SK-N-SH treated with all-trans-retinoic acid at 6 μM for 48 hours (cell line): ENCODE measurements at regions not wholly inside any gene's neighbourhood (a gene's known extent, or its start where the extent isn't known, plus 50 kb on each side); places are given as distances from the start of the nearest gene placed in this dataset.

Source experiments
- ATAC-seq: fragments of 200-7000 bp; cut with Tn5 transposase; 3 replicates; pipeline ENCODE4 v1.9.1; 2020; ENCODE audit warnings: mild to moderate bottlenecking, moderate library complexity
- ARNTL ChIP-seq: fragments of 450-650 bp; formaldehyde crosslinking; IDR thresholded peaks from 2 replicates; pipeline ENCODE4 v1.5.0; 2020; ENCODE audit warnings: low read depth, mild to moderate bottlenecking, moderate library complexity, borderline replicate concordance
- BACH2 ChIP-seq: fragments of 250-450 bp; sonication (Bioruptor Pico); IDR thresholded peaks from 2 replicates; pipeline ENCODE4 v1.9.0; 2021; ENCODE audit warnings: mild to moderate bottlenecking, borderline replicate concordance
- CSDC2 ChIP-seq: fragments of 250-450 bp; sonication (Bioruptor Pico); IDR thresholded peaks from 2 replicates; pipeline ENCODE4 v1.5.0; 2020; ENCODE audit warnings: mild to moderate bottlenecking, moderate library complexity
- GLIS3 ChIP-seq: fragments of 250-450 bp; sonication (Bioruptor Pico); IDR thresholded peaks from 2 replicates; pipeline ENCODE4 v1.5.0; 2020; ENCODE audit warnings: mild to moderate bottlenecking, moderate library complexity
- ISL1 ChIP-seq: fragments of 250-450 bp; sonication (Bioruptor Pico); IDR thresholded peaks from 2 replicates; pipeline ENCODE4 v2.1.2; 2022; ENCODE audit warnings: mild to moderate bottlenecking, moderate library complexity
- OSR1 ChIP-seq: fragments of 250-450 bp; sonication (Bioruptor Pico); IDR thresholded peaks from 2 replicates; pipeline ENCODE4 v1.8.0; 2022; ENCODE audit warnings: moderate library complexity, mild to moderate bottlenecking, inconsistent platforms
- PPARA ChIP-seq: fragments of 250-450 bp; sonication (Bioruptor Pico); IDR thresholded peaks from 2 replicates; pipeline ENCODE4 v1.5.0; 2020; ENCODE audit warnings: mild to moderate bottlenecking, borderline replicate concordance
- RARB ChIP-seq: fragments of 250-450 bp; sonication (Bioruptor Pico); IDR thresholded peaks from 2 replicates; pipeline ENCODE4 v1.8.0; 2021; ENCODE audit warnings: mild to moderate bottlenecking, moderate library complexity
- SNAI2 ChIP-seq: fragments of 250-450 bp; sonication (Bioruptor Pico); IDR thresholded peaks from 2 replicates; pipeline ENCODE4 v1.5.0; 2020; ENCODE audit warnings: mild to moderate bottlenecking, moderate library complexity
- TCF4 ChIP-seq: fragments of 250-450 bp; sonication (Bioruptor Pico); IDR thresholded peaks from 2 replicates; pipeline ENCODE4 v1.8.0; 2021; ENCODE audit warnings: mild to moderate bottlenecking, moderate library complexity, borderline replicate concordance
- TOX ChIP-seq: fragments of 250-450 bp; sonication (Bioruptor Pico); IDR thresholded peaks from 2 replicates; pipeline ENCODE4 v1.8.0; 2021; ENCODE audit warnings: mild to moderate bottlenecking, moderate library complexity, borderline replicate concordance
- ZC3H10 ChIP-seq: fragments of 250-450 bp; sonication (Bioruptor Pico); IDR thresholded peaks from 2 replicates; pipeline ENCODE4 v1.5.1; 2021; ENCODE audit warnings: mild to moderate bottlenecking, moderate library complexity
- ZFP3 ChIP-seq: fragments of 250-450 bp; sonication (Bioruptor Pico); IDR thresholded peaks from 2 replicates; pipeline ENCODE4 v1.5.0; 2020; ENCODE audit warnings: mild to moderate bottlenecking, moderate library complexity
- ZFP30 ChIP-seq: fragments of 450-650 bp; formaldehyde crosslinking; IDR thresholded peaks from 2 replicates; pipeline ENCODE4 v1.5.0; 2022; ENCODE audit warnings: mild to moderate bottlenecking, moderate library complexity
- ZNF565 ChIP-seq: fragments of 450-650 bp; formaldehyde crosslinking; conservative IDR thresholded peaks from 2 replicates; pipeline ENCODE4 v1.5.0; 2020; ENCODE audit warnings: low read depth, mild to moderate bottlenecking, moderate library complexity
- TF ChIP-seq, protein P1 (sequence below): fragments of 250-450 bp; sonication (Bioruptor Pico); IDR thresholded peaks from 2 replicates; pipeline ENCODE4 v1.5.1; 2021; ENCODE audit warnings: mild to moderate bottlenecking, moderate library complexity
- TF ChIP-seq, protein P2 (sequence below): fragments of 250-450 bp; sonication (Bioruptor Pico); IDR thresholded peaks from 2 replicates; pipeline ENCODE4 v1.5.1; 2020; ENCODE audit warnings: low read depth, mild to moderate bottlenecking, moderate library complexity
- TF ChIP-seq, protein P3 (sequence below): fragments of 250-450 bp; sonication (Bioruptor Pico); IDR thresholded peaks from 2 replicates; pipeline ENCODE4 v1.8.0; 2020; ENCODE audit warnings: mild to moderate bottlenecking, moderate library complexity, borderline replicate concordance

- TF ChIP-seq, protein P1, sequence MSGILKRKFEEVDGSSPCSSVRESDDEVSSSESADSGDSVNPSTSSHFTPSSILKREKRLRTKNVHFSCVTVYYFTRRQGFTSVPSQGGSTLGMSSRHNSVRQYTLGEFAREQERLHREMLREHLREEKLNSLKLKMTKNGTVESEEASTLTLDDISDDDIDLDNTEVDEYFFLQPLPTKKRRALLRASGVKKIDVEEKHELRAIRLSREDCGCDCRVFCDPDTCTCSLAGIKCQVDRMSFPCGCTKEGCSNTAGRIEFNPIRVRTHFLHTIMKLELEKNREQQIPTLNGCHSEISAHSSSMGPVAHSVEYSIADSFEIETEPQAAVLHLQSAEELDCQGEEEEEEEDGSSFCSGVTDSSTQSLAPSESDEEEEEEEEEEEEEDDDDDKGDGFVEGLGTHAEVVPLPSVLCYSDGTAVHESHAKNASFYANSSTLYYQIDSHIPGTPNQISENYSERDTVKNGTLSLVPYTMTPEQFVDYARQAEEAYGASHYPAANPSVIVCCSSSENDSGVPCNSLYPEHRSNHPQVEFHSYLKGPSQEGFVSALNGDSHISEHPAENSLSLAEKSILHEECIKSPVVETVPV (CRISPR knock-in tag): no peak
- no peak for TF ChIP-seq ZFP3 (CRISPR knock-in tag)
- TF ChIP-seq, protein P2, sequence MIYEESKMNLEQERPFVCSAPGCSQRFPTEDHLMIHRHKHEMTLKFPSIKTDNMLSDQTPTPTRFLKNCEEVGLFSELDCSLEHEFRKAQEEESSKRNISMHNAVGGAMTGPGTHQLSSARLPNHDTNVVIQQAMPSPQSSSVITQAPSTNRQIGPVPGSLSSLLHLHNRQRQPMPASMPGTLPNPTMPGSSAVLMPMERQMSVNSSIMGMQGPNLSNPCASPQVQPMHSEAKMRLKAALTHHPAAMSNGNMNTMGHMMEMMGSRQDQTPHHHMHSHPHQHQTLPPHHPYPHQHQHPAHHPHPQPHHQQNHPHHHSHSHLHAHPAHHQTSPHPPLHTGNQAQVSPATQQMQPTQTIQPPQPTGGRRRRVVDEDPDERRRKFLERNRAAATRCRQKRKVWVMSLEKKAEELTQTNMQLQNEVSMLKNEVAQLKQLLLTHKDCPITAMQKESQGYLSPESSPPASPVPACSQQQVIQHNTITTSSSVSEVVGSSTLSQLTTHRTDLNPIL (CRISPR knock-in tag): no peak
- no peak for TF ChIP-seq ZFP30 (CRISPR knock-in tag)
- TF ChIP-seq TOX (CRISPR knock-in tag): no peak
- TF ChIP-seq, all 23 proteins: peak for 0
Measured at GRCh38 chr16:49060728-49061127, 220.9 kb downstream of the CBLN1 start (continued).

DNA sequence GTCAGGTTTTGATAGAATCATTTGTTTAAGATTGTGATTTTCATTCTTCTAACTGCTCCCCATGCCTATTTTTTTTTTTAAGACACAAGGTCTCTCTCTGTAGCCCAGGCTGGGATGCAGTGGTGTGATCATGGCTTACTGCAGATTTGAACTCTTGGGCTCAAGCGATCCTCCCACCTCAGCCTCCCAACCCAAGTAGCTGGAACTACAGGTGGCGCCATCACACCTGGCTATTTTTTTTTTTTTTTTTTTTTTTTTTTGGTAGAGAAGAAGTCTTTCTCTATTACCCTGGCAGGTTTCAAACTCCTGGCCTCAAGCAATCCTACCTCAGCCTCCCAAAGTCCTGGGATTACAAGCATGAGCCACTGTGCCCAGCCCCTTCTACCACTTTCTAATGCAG, 223.3 kb downstream of the CBLN1 start:
- ATAC-seq: no peak
- no peak for TF ChIP-seq ZFP30 (CRISPR knock-in tag)
- no peak for TF ChIP-seq ARNTL (CRISPR knock-in tag)
- TF ChIP-seq, protein P2 (CRISPR knock-in tag): no peak
- no peak for TF ChIP-seq TCF4 (CRISPR knock-in tag)
- TF ChIP-seq CSDC2 (CRISPR knock-in tag): no peak
- TF ChIP-seq, protein P3, sequence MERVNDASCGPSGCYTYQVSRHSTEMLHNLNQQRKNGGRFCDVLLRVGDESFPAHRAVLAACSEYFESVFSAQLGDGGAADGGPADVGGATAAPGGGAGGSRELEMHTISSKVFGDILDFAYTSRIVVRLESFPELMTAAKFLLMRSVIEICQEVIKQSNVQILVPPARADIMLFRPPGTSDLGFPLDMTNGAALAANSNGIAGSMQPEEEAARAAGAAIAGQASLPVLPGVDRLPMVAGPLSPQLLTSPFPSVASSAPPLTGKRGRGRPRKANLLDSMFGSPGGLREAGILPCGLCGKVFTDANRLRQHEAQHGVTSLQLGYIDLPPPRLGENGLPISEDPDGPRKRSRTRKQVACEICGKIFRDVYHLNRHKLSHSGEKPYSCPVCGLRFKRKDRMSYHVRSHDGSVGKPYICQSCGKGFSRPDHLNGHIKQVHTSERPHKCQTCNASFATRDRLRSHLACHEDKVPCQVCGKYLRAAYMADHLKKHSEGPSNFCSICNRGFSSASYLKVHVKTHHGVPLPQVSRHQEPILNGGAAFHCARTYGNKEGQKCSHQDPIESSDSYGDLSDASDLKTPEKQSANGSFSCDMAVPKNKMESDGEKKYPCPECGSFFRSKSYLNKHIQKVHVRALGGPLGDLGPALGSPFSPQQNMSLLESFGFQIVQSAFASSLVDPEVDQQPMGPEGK: no peak
- no peak for TF ChIP-seq BACH2 (CRISPR knock-in tag)
- TF ChIP-seq SNAI2 (CRISPR knock-in tag): no peak

DNA sequence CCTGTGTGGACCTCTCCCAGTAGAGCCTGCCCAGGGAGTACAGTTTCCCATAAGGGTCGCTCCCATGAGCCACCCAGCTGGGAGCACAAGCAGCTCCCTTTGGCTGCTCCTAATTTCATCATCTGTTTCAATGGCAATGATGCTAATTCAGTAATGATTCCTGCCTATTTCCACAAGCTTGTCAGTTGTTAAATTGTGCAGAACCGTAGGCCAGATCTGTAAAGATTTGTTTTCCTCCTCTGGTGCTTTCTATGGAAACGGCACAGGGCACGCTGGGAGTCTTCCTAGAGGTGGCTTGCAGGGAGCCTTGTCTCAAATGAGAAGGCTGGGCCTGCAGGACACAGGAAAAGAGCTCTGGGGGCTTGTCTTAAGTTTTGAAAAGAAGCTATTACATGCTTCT, 223.7 kb downstream of the CBLN1 start:
- TF ChIP-seq SNAI2 (CRISPR knock-in tag): no peak
- TF ChIP-seq ZNF565: no peak
- no peak for TF ChIP-seq OSR1 (CRISPR knock-in tag)
- TF ChIP-seq RARB (CRISPR knock-in tag): no peak
- ATAC-seq: no peak

DNA sequence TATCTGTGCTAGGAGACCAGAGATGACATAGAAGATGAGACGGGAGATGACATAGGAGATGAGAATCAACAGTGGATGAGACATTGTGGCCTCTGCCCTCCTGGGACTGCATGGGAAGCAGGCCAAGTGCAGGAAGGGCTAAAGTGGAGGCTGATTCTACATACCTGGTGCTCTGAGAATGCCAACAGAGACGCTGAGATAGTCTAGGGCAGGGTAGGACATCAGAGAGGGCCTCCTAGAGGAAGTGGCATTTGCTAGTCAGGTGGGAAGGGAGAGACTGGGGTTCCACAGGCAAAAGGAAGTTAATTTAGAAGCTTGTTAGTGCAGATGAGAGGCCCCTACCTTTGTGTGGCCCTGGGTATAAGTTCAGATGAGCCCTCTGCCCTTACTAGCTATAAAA, 224.2 kb downstream of the CBLN1 start:
- no peak for ATAC-seq
- TF ChIP-seq PPARA (no peak), GLIS3 (CRISPR knock-in tag) (no peak), ZC3H10 (CRISPR knock-in tag) (no peak), CSDC2 (CRISPR knock-in tag) (no peak)
- TF ChIP-seq, protein P1 (CRISPR knock-in tag): no peak

GRCh38 chr16:49056546-49056945, 225.1 kb downstream of the CBLN1 start:
- no peak for ATAC-seq
- TF ChIP-seq ZC3H10 (CRISPR knock-in tag) (no peak), ISL1 (no peak), CSDC2 (CRISPR knock-in tag) (no peak), TCF4 (CRISPR knock-in tag) (no peak)
